LNCAP (cell line): ENCODE measurements at regions not wholly inside any gene's neighbourhood (a gene's known extent, or its start where the extent isn't known, plus 50 kb on each side); places are given as distances from the start of the nearest gene placed in this dataset.

Source experiments
- TF ChIP-seq, protein P1 (sequence below): fragments of 450-650 bp; IDR thresholded peaks from 2 replicates; pipeline ENCODE4 v1.5.1; 2017; ENCODE audit warnings: mild to moderate bottlenecking

DNA sequence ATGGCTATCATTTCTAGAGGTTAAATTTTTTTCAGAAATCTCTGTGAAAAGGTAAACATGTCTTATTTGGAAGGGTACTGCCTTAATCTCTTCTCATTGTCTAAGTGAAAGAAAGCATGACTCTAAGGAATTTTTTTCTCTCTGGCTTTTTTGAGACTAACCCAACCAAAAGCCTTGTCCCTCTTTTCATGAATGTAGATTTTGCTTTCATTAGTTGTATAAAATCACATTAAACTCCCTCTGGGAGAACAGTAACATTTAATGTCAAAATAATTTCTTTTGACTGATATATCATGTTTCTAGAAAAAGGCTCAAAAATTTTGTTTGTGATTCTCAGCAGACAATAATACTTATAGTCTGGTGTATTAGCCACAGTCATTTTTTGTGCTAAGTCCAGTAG, 168.4 kb upstream of the SPOPL start:
- TF ChIP-seq, protein P1, sequence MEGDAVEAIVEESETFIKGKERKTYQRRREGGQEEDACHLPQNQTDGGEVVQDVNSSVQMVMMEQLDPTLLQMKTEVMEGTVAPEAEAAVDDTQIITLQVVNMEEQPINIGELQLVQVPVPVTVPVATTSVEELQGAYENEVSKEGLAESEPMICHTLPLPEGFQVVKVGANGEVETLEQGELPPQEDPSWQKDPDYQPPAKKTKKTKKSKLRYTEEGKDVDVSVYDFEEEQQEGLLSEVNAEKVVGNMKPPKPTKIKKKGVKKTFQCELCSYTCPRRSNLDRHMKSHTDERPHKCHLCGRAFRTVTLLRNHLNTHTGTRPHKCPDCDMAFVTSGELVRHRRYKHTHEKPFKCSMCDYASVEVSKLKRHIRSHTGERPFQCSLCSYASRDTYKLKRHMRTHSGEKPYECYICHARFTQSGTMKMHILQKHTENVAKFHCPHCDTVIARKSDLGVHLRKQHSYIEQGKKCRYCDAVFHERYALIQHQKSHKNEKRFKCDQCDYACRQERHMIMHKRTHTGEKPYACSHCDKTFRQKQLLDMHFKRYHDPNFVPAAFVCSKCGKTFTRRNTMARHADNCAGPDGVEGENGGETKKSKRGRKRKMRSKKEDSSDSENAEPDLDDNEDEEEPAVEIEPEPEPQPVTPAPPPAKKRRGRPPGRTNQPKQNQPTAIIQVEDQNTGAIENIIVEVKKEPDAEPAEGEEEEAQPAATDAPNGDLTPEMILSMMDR = no peak

DNA sequence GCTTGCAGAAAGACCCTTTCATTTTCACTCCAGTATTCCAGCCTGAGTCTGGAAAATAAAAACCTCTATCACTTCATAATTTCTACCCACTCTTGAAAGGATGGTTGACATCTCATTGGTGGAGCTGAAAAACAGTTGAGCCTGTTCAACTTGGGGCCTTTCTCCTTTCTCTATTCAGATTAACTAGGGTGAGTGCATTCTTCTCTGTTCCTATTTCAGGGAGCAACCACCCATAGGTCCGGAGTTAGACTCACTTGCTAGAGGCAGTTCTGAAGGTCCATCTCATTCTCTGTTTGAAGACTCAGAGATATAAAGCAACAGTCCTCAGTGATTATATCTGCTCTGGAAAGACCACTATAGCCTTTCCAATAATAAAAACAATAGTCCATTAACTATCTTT, 167.9 kb upstream of the SPOPL start:
- TF ChIP-seq, protein P1 = no peak

- TF ChIP-seq, protein P1 = no peak
These were observed 167.2 kb upstream of the SPOPL start for GRCh38 chr2:138334323-138334722.

GRCh38 chr2:138335036-138335435, 166.5 kb upstream of the SPOPL start:
- TF ChIP-seq, protein P1 = no peak

- TF ChIP-seq, protein P1 = no peak
These were observed 165.4 kb upstream of the SPOPL start for GRCh38 chr2:138336146-138336545.

DNA sequence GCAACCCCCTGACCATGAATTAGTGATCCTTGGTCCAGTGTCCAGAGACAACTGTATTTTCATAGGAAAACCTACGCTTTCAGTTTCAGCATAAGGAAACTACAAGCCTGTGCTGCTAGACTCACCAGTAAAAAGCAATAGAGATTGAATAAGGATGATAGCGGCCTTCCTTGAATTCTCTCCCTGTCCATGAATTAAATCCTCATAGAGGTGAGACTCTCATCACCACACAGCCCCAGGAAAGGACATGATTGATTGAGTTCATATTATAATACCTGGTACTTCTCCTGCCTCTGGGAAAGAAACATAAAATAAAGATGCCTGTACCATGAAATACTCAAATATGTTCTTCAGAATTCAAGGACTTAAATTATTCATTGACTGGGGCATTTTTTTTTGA, 146.3 kb upstream of the SPOPL start:
- TF ChIP-seq, protein P1 = no peak

GRCh38 chr2:138356178-138356577, 145.4 kb upstream of the SPOPL start:
- TF ChIP-seq, protein P1 = no peak

DNA sequence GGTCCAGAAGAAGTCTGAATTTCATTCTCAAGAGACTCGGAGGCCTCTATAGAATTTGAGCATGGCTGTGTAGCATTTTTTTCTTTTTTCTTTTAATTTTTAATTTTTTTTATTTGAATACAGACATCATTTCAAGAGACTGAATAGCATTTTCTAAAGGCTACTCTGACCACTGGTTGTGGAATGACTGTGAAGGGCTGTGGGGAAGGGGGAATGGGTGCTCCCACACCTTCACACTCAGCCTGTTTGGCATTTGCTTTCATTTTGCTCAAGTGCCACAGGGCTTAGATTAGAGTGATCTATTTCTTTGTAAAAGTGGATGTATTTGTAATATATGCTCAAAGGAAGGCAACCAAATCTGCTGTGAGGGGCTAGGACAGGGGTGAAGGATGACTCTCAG, 142.0 kb upstream of the SPOPL start:
- TF ChIP-seq, protein P1 = no peak
